ENCODE measurements at regions not wholly inside any gene's neighbourhood (a gene's known extent, or its start where the extent isn't known, plus 50 kb on each side); places are given as distances from the start of the nearest gene placed in this dataset.
"Not testable (repeated sequence)": the region's sequence is repeated elsewhere in the genome, so short reads cannot be mapped to it uniquely, and the experiment has no call there.

GRCh38 chr7:21326241-21326640 lies 101.6 kb upstream of the SP4 start:
- Histone ChIP-seq H3K27me3 (ENCODE audit: control insufficient read depth, insufficient read depth, low read length, poor library complexity, severe bottlenecking) (no peaks in the 10 kb centered on the region), H3K36me3 (ENCODE audit: control insufficient read depth, insufficient read depth, low read length) (no peaks in the 10 kb centered on the region), H3K9me3 (ENCODE audit: control insufficient read depth, low read length) (no peaks in the 10 kb centered on the region), H3K27ac (ENCODE audit: insufficient read depth, low read depth, low read length, poor library complexity, severe bottlenecking) (no peak overlapping the region), H3K4me1 (ENCODE audit: control insufficient read depth, insufficient read depth, low read length) (no peaks in the 10 kb centered on the region), H3K4me3 (ENCODE audit: insufficient read depth, low read depth, low read length) (no peak overlapping the region)

GRCh38 chr7:21326921-21327320 lies 101.0 kb upstream of the SP4 start:
- no peaks in the 10 kb centered on the region for H3K27me3 ChIP-seq (ENCODE audit: control insufficient read depth, insufficient read depth, low read length, poor library complexity, severe bottlenecking)
- H3K4me3 ChIP-seq (ENCODE audit: insufficient read depth, low read depth, low read length), result no peak overlapping the region
- no peaks in the 10 kb centered on the region for H3K4me1 ChIP-seq (ENCODE audit: control insufficient read depth, insufficient read depth, low read length)
- H3K27ac ChIP-seq (ENCODE audit: insufficient read depth, low read depth, low read length, poor library complexity, severe bottlenecking), result no peak overlapping the region
- WGBS, 2 experiments, result 90 to 92% methylated on average over 2 to 3 of the region's 3 CpGs
- no peaks in the 10 kb centered on the region for H3K36me3 ChIP-seq (ENCODE audit: control insufficient read depth, insufficient read depth, low read length)
- H3K9me3 ChIP-seq (ENCODE audit: control insufficient read depth, low read length), result no peaks in the 10 kb centered on the region

DNA sequence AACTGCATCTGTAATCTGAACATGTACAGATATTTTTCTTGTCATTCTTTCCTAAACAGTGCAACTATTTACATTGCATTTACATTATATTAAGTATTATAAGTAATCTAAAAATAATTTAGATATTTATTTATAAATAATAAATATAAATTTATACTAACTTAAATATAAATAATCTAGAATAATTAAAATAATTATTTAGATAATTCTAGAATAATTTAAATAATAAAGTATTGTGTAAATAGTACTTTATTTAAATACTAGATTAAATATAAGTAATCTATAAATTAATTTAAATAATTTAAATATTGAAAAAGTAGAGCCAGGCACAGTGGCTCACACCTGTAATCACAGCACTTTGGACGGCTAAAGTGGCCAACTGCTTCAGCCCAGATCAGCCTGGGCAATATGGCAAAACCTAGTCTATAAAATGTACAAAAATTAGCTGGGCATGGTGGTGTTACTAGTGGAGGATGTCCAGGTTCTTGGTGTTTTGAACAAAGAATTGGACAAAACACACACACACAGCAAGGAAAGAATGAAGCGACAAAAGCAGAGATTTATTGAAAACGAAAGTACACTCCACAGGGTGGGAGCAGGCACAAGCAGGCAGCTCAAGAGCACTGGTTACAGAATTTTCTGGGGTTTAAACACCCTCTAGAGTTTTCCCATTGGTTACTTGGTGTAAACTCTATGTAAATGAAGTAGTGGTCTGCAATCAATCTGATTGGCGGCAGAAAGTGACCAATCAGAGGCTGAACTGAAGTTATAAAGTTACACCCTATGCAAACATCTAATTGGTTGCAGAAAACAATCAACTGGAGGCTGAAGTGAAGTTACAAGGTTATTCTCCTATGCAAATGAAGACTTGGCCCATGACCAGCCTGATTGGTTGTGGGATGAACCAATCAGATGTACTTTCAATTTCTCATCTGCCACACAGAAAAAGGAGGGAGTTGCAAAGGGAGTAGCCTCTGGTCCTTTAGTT lies 100.2 kb upstream of the SP4 start:
- H3K27me3 ChIP-seq (ENCODE audit: control insufficient read depth, insufficient read depth, low read length, poor library complexity, severe bottlenecking), result no peaks in the 10 kb centered on the region
- H3K4me1 ChIP-seq (ENCODE audit: control insufficient read depth, insufficient read depth, low read length), result no peaks in the 10 kb centered on the region
- no peak overlapping the region for H3K27ac ChIP-seq (ENCODE audit: insufficient read depth, low read depth, low read length, poor library complexity, severe bottlenecking)
- H3K36me3 ChIP-seq (ENCODE audit: control insufficient read depth, insufficient read depth, low read length), result no peaks in the 10 kb centered on the region
- 80 to 92% methylated on average over 3 to 4 of the region's 4 CpGs for WGBS, 2 experiments
- H3K4me3 ChIP-seq (ENCODE audit: insufficient read depth, low read depth, low read length), result no peak overlapping the region
- no peaks in the 10 kb centered on the region for H3K9me3 ChIP-seq (ENCODE audit: control insufficient read depth, low read length)

DNA sequence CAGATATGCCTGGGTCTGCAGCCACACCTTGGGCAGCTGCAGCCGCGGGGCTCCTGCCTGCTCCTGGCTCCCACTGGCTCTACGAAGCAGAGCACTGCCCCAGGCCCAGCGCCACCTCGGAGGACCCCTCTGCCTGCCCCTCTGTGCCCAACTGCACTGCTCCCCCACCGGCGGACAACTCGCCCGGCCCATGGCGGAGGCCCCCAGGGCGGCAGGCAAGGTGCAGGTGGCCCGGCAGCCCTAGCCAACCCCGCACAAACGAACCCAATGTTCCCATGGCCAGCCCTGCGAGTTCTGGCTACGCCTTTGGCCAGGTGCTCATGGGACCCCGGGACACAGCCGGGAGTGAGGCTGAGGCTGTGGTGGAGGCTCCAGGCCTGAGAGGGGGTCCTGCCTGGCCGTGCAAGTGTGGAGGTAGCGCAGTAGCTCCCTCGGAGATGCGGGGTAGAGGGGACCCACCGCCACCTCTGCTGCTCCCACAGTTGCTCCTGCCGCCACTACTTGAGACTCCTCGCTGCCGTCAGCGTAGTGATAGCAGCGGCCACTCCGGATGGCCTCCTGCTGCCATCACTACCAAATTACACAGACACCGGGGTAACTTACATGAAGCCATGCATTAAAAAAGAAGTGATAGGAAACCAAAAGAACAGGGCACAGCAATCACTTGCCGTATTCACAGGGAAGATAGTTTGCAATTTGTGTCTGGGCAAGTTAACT lies 97.3 kb upstream of the SP4 start:
- Histone ChIP-seq H3K9me3 (ENCODE audit: control insufficient read depth, low read length) (no peaks in the 10 kb centered on the region), H3K4me1 (ENCODE audit: control insufficient read depth, insufficient read depth, low read length) (no peaks in the 10 kb centered on the region), H3K4me3 (ENCODE audit: insufficient read depth, low read depth, low read length) (no peak overlapping the region), H3K27me3 (ENCODE audit: control insufficient read depth, insufficient read depth, low read length, poor library complexity, severe bottlenecking) (no peaks in the 10 kb centered on the region), H3K27ac (ENCODE audit: insufficient read depth, low read depth, low read length, poor library complexity, severe bottlenecking) (no peak overlapping the region), H3K36me3 (ENCODE audit: control insufficient read depth, insufficient read depth, low read length) (no peaks in the 10 kb centered on the region)
- WGBS, 2 experiments, result 93 to 95% methylated on average over 31 of the region's 31 CpGs

GRCh38 chr7:21334906-21335305 lies 93.0 kb upstream of the SP4 start:
- no peaks in the 10 kb centered on the region for H3K36me3 ChIP-seq (ENCODE audit: control insufficient read depth, insufficient read depth, low read length)
- 91 to 96% methylated on average over 1 of the region's 1 CpG for WGBS, 2 experiments
- H3K27ac ChIP-seq (ENCODE audit: insufficient read depth, low read depth, low read length, poor library complexity, severe bottlenecking), result no peak overlapping the region
- no peak overlapping the region for H3K4me3 ChIP-seq (ENCODE audit: insufficient read depth, low read depth, low read length)
- no peaks in the 10 kb centered on the region for H3K27me3 ChIP-seq (ENCODE audit: control insufficient read depth, insufficient read depth, low read length, poor library complexity, severe bottlenecking)
- H3K9me3 ChIP-seq (ENCODE audit: control insufficient read depth, low read length), result no peaks in the 10 kb centered on the region
- no peaks in the 10 kb centered on the region for H3K4me1 ChIP-seq (ENCODE audit: control insufficient read depth, insufficient read depth, low read length)

GRCh38 chr7:21336743-21337142 lies 91.1 kb upstream of the SP4 start:
- H3K27me3 ChIP-seq (ENCODE audit: control insufficient read depth, insufficient read depth, low read length, poor library complexity, severe bottlenecking), result no peaks in the 10 kb centered on the region
- H3K4me3 ChIP-seq (ENCODE audit: insufficient read depth, low read depth, low read length), result no peak overlapping the region
- no peaks in the 10 kb centered on the region for H3K4me1 ChIP-seq (ENCODE audit: control insufficient read depth, insufficient read depth, low read length)
- no peaks in the 10 kb centered on the region for H3K36me3 ChIP-seq (ENCODE audit: control insufficient read depth, insufficient read depth, low read length)
- no peaks in the 10 kb centered on the region for H3K9me3 ChIP-seq (ENCODE audit: control insufficient read depth, low read length)
- H3K27ac ChIP-seq (ENCODE audit: insufficient read depth, low read depth, low read length, poor library complexity, severe bottlenecking), result no peak overlapping the region
- 92 to 95% methylated on average over 7 of the region's 7 CpGs for WGBS, 2 experiments

GRCh38 chr7:21338728-21339164 lies 89.1 kb upstream of the SP4 start:
- Histone ChIP-seq H3K4me3 (ENCODE audit: insufficient read depth, low read depth, low read length) (no peak overlapping the region), H3K36me3 (ENCODE audit: control insufficient read depth, insufficient read depth, low read length) (no peaks in the 10 kb centered on the region), H3K27ac (ENCODE audit: insufficient read depth, low read depth, low read length, poor library complexity, severe bottlenecking) (no peak overlapping the region), H3K9me3 (ENCODE audit: control insufficient read depth, low read length) (no peaks in the 10 kb centered on the region), H3K27me3 (ENCODE audit: control insufficient read depth, insufficient read depth, low read length, poor library complexity, severe bottlenecking) (no peaks in the 10 kb centered on the region), H3K4me1 (ENCODE audit: control insufficient read depth, insufficient read depth, low read length) (no peaks in the 10 kb centered on the region)
- 89 to 95% methylated on average over 3 to 4 of the region's 4 CpGs for WGBS, 2 experiments

DNA sequence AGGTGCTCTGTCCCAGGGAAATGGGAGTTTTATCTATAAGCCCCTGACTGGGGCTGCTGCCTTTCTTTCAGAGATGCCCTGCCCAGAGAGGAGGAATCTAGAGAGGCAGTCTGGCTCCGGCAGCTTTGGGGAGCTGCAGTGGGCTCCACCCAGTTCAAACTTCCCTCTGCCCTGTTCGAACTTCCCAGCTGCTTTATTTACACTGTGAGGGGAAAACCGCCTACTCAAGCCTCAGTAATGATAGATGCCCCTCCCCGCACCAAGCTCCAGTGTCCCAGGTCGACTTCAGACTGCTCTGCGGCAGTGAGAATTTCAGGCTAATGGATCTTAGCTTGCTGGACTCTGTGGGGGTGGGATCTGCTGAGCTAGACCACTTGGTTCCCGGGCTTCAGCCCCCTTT lies 83.0 kb upstream of the SP4 start:
- H3K27me3 ChIP-seq (ENCODE audit: control insufficient read depth, insufficient read depth, low read length, poor library complexity, severe bottlenecking); H3K9me3 ChIP-seq (ENCODE audit: control insufficient read depth, low read length); H3K4me1 ChIP-seq (ENCODE audit: control insufficient read depth, insufficient read depth, low read length); H3K36me3 ChIP-seq (ENCODE audit: control insufficient read depth, insufficient read depth, low read length); H3K4me3 ChIP-seq (ENCODE audit: insufficient read depth, low read depth, low read length); H3K27ac ChIP-seq (ENCODE audit: insufficient read depth, low read depth, low read length, poor library complexity, severe bottlenecking): not testable (repeated sequence)
- WGBS, 2 experiments, result 57 to 66% methylated on average over 7 of the region's 7 CpGs

GRCh38 chr7:21345361-21345760 lies 82.5 kb upstream of the SP4 start:
- WGBS, 2 experiments, result 86 to 87% methylated on average over 9 of the region's 9 CpGs
- H3K36me3 ChIP-seq (ENCODE audit: control insufficient read depth, insufficient read depth, low read length), result no peaks in the 10 kb centered on the region
- H3K27ac ChIP-seq (ENCODE audit: insufficient read depth, low read depth, low read length, poor library complexity, severe bottlenecking), result no peak overlapping the region
- H3K27me3 ChIP-seq (ENCODE audit: control insufficient read depth, insufficient read depth, low read length, poor library complexity, severe bottlenecking), result no peaks in the 10 kb centered on the region
- H3K9me3 ChIP-seq (ENCODE audit: control insufficient read depth, low read length), result no peaks in the 10 kb centered on the region
- no peaks in the 10 kb centered on the region for H3K4me1 ChIP-seq (ENCODE audit: control insufficient read depth, insufficient read depth, low read length)
- no peak overlapping the region for H3K4me3 ChIP-seq (ENCODE audit: insufficient read depth, low read depth, low read length)

GRCh38 chr7:21346297-21346696 lies 81.6 kb upstream of the SP4 start:
- H3K4me1 ChIP-seq (ENCODE audit: control insufficient read depth, insufficient read depth, low read length), result no peaks in the 10 kb centered on the region
- H3K4me3 ChIP-seq (ENCODE audit: insufficient read depth, low read depth, low read length), result no peak overlapping the region
- no peaks in the 10 kb centered on the region for H3K9me3 ChIP-seq (ENCODE audit: control insufficient read depth, low read length)
- no peaks in the 10 kb centered on the region for H3K36me3 ChIP-seq (ENCODE audit: control insufficient read depth, insufficient read depth, low read length)
- no peaks in the 10 kb centered on the region for H3K27me3 ChIP-seq (ENCODE audit: control insufficient read depth, insufficient read depth, low read length, poor library complexity, severe bottlenecking)
- no peak overlapping the region for H3K27ac ChIP-seq (ENCODE audit: insufficient read depth, low read depth, low read length, poor library complexity, severe bottlenecking)
